Neural crest cell (in vitro differentiated cells): ENCODE measurements at regions not wholly inside any gene's neighbourhood (a gene's known extent, or its start where the extent isn't known, plus 50 kb on each side); places are given as distances from the start of the nearest gene placed in this dataset.
"Not testable (repeated sequence)": the region's sequence is repeated elsewhere in the genome, so short reads cannot be mapped to it uniquely, and the experiment has no call there.

Experiments used
- DNase-seq: peaks from one replicate; pipeline ENCODE4 v3.0.0; 2021; ENCODE audit warnings: low read depth, mixed read lengths, low spot score
- H3K27ac Mint-ChIP-seq: one replicate; pipeline ENCODE4 v1.8.0; 2021; ENCODE audit warnings: mild to moderate bottlenecking, mixed read lengths; ENCODE audit not compliant: unreplicated experiment
- H3K27me3 Mint-ChIP-seq: 2 replicates; pipeline ENCODE4 v1.8.0; 2021; ENCODE audit warnings: low read depth, mild to moderate bottlenecking, mixed read lengths
- H3K36me3 Mint-ChIP-seq: 2 replicates; pipeline ENCODE4 v1.8.0; 2021; ENCODE audit warnings: low read depth, mild to moderate bottlenecking, mixed read lengths
- H3K4me1 Mint-ChIP-seq: 2 replicates; pipeline ENCODE4 v1.8.0; 2021; ENCODE audit warnings: mixed read lengths
- H3K4me3 Mint-ChIP-seq: one replicate; pipeline ENCODE4 v1.8.0; 2021; ENCODE audit warnings: mild to moderate bottlenecking, mixed read lengths
- H3K9me3 Mint-ChIP-seq: 2 replicates; pipeline ENCODE4 v1.8.0; 2021; ENCODE audit warnings: mixed read lengths
- TF ChIP-seq, protein P1 (sequence below): fragments of 200-600 bp; sonication (generic); conservative IDR thresholded peaks from 2 replicates; pipeline ENCODE4 v1.5.0; 2021; ENCODE audit warnings: antibody characterized with exemption, mild to moderate bottlenecking

DNA sequence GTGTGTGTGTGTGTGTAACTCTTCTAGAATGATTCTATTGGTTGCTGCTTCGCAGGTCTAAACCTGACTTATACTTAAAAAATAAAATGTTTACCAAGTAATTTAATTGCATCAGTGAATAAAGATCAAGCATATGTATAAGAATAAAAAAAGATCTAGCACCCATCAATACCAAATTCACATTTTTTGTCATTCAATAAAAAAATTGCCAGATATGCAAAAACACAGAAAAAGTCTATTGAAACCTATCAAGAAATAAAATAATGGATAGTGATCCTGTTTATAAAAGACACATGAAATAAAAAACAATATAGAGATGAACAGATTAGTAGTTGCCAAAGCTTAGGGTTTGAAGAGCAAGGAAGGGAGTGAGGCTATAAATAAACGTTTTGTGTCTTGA lies 2095.0 kb upstream of the ACO1 start:
- no peak overlapping the region for H3K27ac Mint-ChIP-seq
- TF ChIP-seq, protein P1, sequence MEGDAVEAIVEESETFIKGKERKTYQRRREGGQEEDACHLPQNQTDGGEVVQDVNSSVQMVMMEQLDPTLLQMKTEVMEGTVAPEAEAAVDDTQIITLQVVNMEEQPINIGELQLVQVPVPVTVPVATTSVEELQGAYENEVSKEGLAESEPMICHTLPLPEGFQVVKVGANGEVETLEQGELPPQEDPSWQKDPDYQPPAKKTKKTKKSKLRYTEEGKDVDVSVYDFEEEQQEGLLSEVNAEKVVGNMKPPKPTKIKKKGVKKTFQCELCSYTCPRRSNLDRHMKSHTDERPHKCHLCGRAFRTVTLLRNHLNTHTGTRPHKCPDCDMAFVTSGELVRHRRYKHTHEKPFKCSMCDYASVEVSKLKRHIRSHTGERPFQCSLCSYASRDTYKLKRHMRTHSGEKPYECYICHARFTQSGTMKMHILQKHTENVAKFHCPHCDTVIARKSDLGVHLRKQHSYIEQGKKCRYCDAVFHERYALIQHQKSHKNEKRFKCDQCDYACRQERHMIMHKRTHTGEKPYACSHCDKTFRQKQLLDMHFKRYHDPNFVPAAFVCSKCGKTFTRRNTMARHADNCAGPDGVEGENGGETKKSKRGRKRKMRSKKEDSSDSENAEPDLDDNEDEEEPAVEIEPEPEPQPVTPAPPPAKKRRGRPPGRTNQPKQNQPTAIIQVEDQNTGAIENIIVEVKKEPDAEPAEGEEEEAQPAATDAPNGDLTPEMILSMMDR = no peak
- no peaks in the 10 kb centered on the region for H3K36me3 Mint-ChIP-seq
- no peak overlapping the region for H3K4me3 Mint-ChIP-seq
- no peaks in the 10 kb centered on the region for H3K4me1 Mint-ChIP-seq
- peaks cover 4% of the 10 kb centered on the region for H3K9me3 Mint-ChIP-seq
- no peaks in the 10 kb centered on the region for H3K27me3 Mint-ChIP-seq
- no peak for DNase-seq

DNA sequence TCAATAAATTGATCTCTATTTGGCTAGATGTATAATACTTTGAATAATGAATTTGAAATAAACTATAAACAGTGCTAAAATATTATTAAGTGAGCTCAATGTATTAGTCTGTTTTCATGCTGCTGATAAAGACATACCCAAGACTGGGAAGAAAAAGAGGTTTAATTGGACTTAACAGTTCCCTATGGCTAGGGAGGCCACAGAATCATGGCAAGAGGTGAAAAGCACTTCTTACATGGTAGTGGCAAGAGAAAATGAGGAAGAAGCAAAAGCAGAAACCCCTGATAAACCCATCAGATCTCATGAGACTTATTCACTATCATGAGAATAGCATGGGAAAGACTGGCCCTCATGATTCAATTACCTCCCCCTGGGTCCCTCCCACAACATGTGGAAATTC lies 2092.4 kb upstream of the ACO1 start:
- H3K36me3 Mint-ChIP-seq, DNase-seq, H3K4me1 Mint-ChIP-seq, H3K9me3 Mint-ChIP-seq, H3K27me3 Mint-ChIP-seq, H3K4me3 Mint-ChIP-seq, H3K27ac Mint-ChIP-seq: not testable (repeated sequence)

DNA sequence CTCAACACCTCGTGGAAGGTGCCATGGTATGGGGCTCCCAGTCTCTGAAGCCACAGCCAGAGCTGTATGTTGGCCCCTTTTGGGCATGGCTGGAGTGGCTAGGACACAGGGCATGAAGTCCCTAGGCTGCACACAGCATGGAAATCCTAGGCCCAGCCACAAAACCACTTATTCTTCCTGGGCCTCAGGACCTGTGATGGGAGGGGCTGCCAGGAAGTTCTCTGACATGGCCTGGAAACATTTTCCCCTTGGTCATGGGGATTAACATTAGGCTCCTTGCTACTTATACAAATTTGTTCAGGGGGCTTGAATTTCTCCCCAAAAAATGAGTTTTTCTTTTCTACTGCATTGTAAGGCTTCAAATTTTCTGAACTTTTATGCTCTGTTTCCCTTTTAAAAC lies 2091.2 kb upstream of the ACO1 start:
- no peak overlapping the region for H3K4me3 Mint-ChIP-seq
- TF ChIP-seq, protein P1 = no peak
- H3K4me1 Mint-ChIP-seq = no peaks in the 10 kb centered on the region
- H3K9me3 Mint-ChIP-seq = peaks cover 4% of the 10 kb centered on the region
- DNase-seq = no peak
- H3K27ac Mint-ChIP-seq = no peak overlapping the region
- no peaks in the 10 kb centered on the region for H3K36me3 Mint-ChIP-seq
- no peaks in the 10 kb centered on the region for H3K27me3 Mint-ChIP-seq

DNA sequence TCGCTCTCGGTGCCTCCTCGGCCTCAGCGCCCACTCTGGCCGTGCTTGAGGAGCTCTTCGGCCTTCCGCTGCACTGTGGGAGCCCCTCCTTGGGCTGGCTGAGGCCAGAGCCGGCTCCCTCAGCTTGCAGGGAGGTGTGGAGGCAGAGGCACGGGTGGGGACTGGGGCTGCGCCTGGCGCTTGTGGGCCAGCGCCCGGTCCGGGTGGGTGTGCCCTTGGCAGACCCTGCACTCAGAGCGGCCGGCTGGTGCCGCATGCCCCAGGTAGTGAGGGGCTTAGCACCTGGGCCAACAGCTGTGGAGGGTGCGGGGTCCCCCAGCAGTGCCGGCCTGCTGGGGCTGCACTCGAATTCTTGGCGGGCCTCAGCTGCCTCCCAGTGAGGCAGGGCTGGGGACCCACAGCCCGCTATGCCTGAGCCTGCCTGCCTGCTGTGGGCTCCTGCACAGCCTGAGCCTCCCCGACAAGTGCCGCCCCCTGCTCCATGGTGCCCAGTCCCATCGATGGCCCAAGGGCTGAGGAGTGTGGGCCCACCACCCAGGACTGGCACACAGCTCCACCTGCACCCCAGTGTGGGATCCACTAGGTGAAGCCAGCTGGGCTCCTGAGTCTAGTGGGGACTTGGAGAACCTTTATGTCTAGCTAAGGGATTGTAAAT lies 2085.2 kb upstream of the ACO1 start:
- TF ChIP-seq, protein P1 = no peak
- no peaks in the 10 kb centered on the region for H3K4me1 Mint-ChIP-seq
- H3K9me3 Mint-ChIP-seq = no peaks in the 10 kb centered on the region
- no peaks in the 10 kb centered on the region for H3K36me3 Mint-ChIP-seq
- no peak for DNase-seq
- H3K27me3 Mint-ChIP-seq = no peaks in the 10 kb centered on the region
- H3K27ac Mint-ChIP-seq = no peak overlapping the region
- H3K4me3 Mint-ChIP-seq = no peak overlapping the region

DNA sequence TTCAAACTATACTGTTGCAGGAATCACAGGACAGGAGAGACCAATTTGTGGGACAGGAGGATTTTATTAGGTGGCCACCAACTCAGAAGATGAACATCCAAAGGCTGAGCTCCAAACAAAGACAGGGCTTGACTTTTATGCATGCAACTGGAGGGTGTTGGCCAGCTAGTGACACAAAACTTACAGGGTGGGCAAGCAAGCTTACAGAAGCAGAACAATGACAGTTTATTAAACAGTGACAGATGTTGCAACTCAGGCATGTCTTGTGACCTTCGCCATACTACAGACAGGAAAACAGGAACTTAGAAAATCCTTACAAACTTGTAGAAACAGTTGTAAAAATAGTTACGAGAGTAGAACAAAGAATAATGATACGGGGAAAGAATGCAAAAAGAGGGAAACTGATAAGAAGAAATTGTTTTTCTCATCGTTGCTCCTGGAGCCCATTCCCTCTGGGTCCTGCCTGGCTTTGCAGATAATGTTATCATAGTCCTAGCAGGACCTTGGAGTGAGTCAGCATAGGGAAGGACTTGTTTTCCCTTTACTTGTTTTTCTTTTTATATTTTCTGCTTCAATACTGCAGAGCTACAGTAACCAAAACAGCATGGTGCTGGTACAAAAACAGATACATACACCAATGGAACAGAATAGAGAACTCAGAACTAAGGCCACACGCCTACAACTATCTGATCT lies 2083.0 kb upstream of the ACO1 start:
- Mint-ChIP-seq H3K27ac (no peak overlapping the region), H3K4me1 (no peaks in the 10 kb centered on the region), H3K4me3 (no peak overlapping the region), H3K9me3 (no peaks in the 10 kb centered on the region), H3K36me3 (no peaks in the 10 kb centered on the region), H3K27me3 (no peaks in the 10 kb centered on the region)
- TF ChIP-seq, protein P1 = no peak
- no peak for DNase-seq

DNA sequence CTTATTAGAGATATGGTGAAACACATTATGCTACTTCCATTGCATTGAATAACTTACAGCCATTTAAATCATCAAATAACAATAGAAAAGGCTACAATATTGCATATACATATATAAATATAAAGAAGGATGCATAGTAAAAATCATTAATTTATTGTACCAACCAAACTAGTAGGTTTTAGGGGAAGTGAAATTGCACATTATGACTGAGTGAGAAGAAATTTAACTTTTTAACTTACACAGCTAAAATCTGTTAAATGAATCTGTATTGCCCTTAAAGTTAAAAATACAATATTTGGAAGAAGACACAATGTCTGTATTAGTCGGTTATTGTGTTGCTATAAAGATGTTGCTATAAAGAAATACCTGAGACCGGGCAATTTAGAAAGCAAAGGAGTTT lies 2073.7 kb upstream of the ACO1 start:
- Mint-ChIP-seq H3K27me3 (no peaks in the 10 kb centered on the region), H3K9me3 (peaks cover 8% of the 10 kb centered on the region), H3K4me1 (no peaks in the 10 kb centered on the region), H3K36me3 (no peaks in the 10 kb centered on the region), H3K4me3 (no peak overlapping the region), H3K27ac (no peak overlapping the region)
- TF ChIP-seq, protein P1 = no peak
- no peak for DNase-seq
